GM12878 (cell line): ENCODE measurements at regions not wholly inside any gene's neighbourhood (a gene's known extent, or its start where the extent isn't known, plus 50 kb on each side); places are given as distances from the start of the nearest gene placed in this dataset.

Experiments used
- ATAC-seq: fragments of 200-7000 bp; cut with Tn5 transposase; 3 replicates; pipeline ENCODE4 v1.9.1; 2020; ENCODE audit warnings: mild to moderate bottlenecking, moderate library complexity
- BruUV-seq: library from RNA; stranded (reverse); fragments of 400-500 nt; replicated peaks from 2 replicates; lab custom pipeline; 2021; lab: Mats Ljungman, UMichigan
- CTCF ChIA-PET: fragments of 300-600 bp; sonication (Branson Sonifier 250); formaldehyde crosslinking; extraction: SDS; loops from one replicate; lab custom pipeline; 2021; ENCODE audit warnings: inconsistent platforms; lab: Yijun Ruan, JAX
- POLR2A ChIA-PET: fragments of 350-600 bp; formaldehyde crosslinking; extraction: SDS; loops from one replicate; lab custom pipeline; 2021; ENCODE audit warnings: inconsistent platforms; lab: Charles Lee
- RAD21 ChIA-PET: fragments of 300-600 bp; sonication (Branson Sonifier 250); formaldehyde crosslinking; loops from one replicate; lab custom pipeline; 2023; ENCODE audit warnings: antibody characterized with exemption; ENCODE audit not compliant: unreplicated experiment; lab: Charles Lee
- SMC1A ChIA-PET: fragments of 300-600 bp; sonication (Branson Sonifier 250); formaldehyde crosslinking; loops from one replicate; lab custom pipeline; 2023; ENCODE audit not compliant: unreplicated experiment, uncharacterized antibody; lab: Charles Lee
- DNase-seq: peaks from one replicate; pipeline ENCODE4 v3.0.0-alpha.2; 2011; ENCODE audit warnings: low read depth, low spot score
- FAIRE-seq: peaks from 3 replicates; lab custom pipeline; 2011; peaks lifted over from hg19 to GRCh38; lab: Jason Lieb, UNC
- H2AFZ ChIP-seq: 2 replicates; pipeline ENCODE4 v1.6.0; 2011; ENCODE audit warnings: low read depth, low read length, control low read depth; ENCODE audit not compliant: control insufficient read depth
- H3K27ac ChIP-seq: 2 replicates; pipeline ENCODE4 v1.5.1; 2011; ENCODE audit warnings: control low read depth; ENCODE audit not compliant: control insufficient read depth, insufficient read depth
- H3K27me3 ChIP-seq, 2 experiments: replicated peaks in 1 of 2; 2 replicates each; pipeline versions ENCODE4 v1.6.0 to v1.6.1; 2011; ENCODE audit warnings: low read length in 1 of 2; ENCODE audit not compliant: control insufficient read depth in 2 of 2, insufficient read depth in 2 of 2
- H3K36me3 ChIP-seq, 2 experiments: 2 replicates each; pipeline ENCODE4 v1.5.1; 2011; ENCODE audit warnings: low read length in 1 of 2; ENCODE audit not compliant: control insufficient read depth in 2 of 2, insufficient read depth in 2 of 2
- H3K4me1 ChIP-seq: 2 replicates; pipeline ENCODE4 v1.6.1; 2011; ENCODE audit warnings: mild to moderate bottlenecking, low read length, moderate library complexity, mixed read lengths; ENCODE audit not compliant: control insufficient read depth, insufficient read depth
- H3K4me2 ChIP-seq: 2 replicates; pipeline ENCODE4 v1.6.0; 2011; ENCODE audit warnings: control low read depth; ENCODE audit not compliant: control insufficient read depth, insufficient read depth
- H3K4me3 ChIP-seq: fragments of 200-600 bp; sonication (generic); 2 replicates; pipeline ENCODE4 v1.5.1; 2016
- H3K79me2 ChIP-seq: 2 replicates; pipeline ENCODE4 v1.6.0; 2011; ENCODE audit warnings: low read length; ENCODE audit not compliant: control insufficient read depth, insufficient read depth
- H3K9ac ChIP-seq: 2 replicates; pipeline ENCODE4 v1.8.0; 2011; ENCODE audit warnings: low read length, control low read depth, mixed read lengths; ENCODE audit not compliant: control insufficient read depth, insufficient read depth
- H3K9me3 ChIP-seq: replicated peaks from 3 replicates; pipeline ENCODE4 v1.5.1; 2011; ENCODE audit warnings: mild to moderate bottlenecking, low read length; ENCODE audit not compliant: control insufficient read depth, insufficient read depth
- H4K20me1 ChIP-seq: 2 replicates; pipeline ENCODE4 v1.6.0; 2011; ENCODE audit not compliant: control insufficient read depth, insufficient read depth
- ATF7 ChIP-seq: fragments of 450-650 bp; IDR thresholded peaks from 2 replicates; pipeline ENCODE4 v1.6.1; 2016; ENCODE audit warnings: low read depth, mild to moderate bottlenecking
- ETV6 ChIP-seq, 2 experiments: fragments of 450-650 bp in 1 of 2; IDR thresholded peaks in 1 of 2; conservative IDR thresholded peaks in 1 of 2; 2 replicates each; pipeline ENCODE4 v1.6.1; 2014; ENCODE audit warnings: antibody characterized with exemption in 1 of 2, borderline replicate concordance in 1 of 2, low read depth in 1 of 2, mild to moderate bottlenecking in 1 of 2, moderate library complexity in 1 of 2
- KLF5 ChIP-seq: fragments of 450-650 bp; IDR thresholded peaks from 2 replicates; pipeline ENCODE4 v1.6.1; 2014; ENCODE audit warnings: mild to moderate bottlenecking; ENCODE audit not compliant: partially characterized antibody
- NFYB ChIP-seq: IDR thresholded peaks from 2 replicates; pipeline ENCODE4 v1.6.1; 2011; ENCODE audit warnings: low read depth, mild to moderate bottlenecking, low read length, improper control_type of control experiment, moderate library complexity; ENCODE audit not compliant: insufficient read depth
- PBX3 ChIP-seq: IDR thresholded peaks from 2 replicates; pipeline ENCODE4 v1.6.1; 2011; ENCODE audit warnings: mild to moderate bottlenecking, low read depth, low read length, moderate library complexity; ENCODE audit not compliant: insufficient replicate concordance
- RBBP5 ChIP-seq: fragments of 200-600 bp; sonication (generic); conservative IDR thresholded peaks from 2 replicates; pipeline ENCODE4 v1.6.1; 2016
- RCOR1 ChIP-seq: conservative IDR thresholded peaks from 2 replicates; pipeline ENCODE4 v1.6.1; 2012; ENCODE audit warnings: low read depth, low read length, improper control_type of control experiment
- ZSCAN29 ChIP-seq: fragments of 450-650 bp; IDR thresholded peaks from 2 replicates; pipeline ENCODE4 v1.6.1; 2017; ENCODE audit warnings: mild to moderate bottlenecking, moderate library complexity
- WGBS: methylation state at CpG from one replicate; pipeline ENCODE4 v1.1.6; 2016; ENCODE audit warnings: low lambda C conversion rate; ENCODE audit not compliant: insufficient replicate concordance, insufficient coverage; ENCODE audit errors: missing lambda C conversion rate; 5-methylcytosine and 5-hydroxymethylcytosine counted together
- in situ Hi-C: fragments of 300-500 bp; cut with MboI; formaldehyde crosslinking; loops from 9 replicates; pipeline ENCODE4 v1.14.3; 2018; ENCODE audit warnings: mixed read lengths
- intact Hi-C: fragments of 100-400 bp; cut with micrococcal nuclease; formaldehyde crosslinking; loops from one replicate; pipeline ENCODE4 v1.14.2; 2022; ENCODE audit not compliant: unreplicated experiment
- TF ChIP-seq, protein P1 (sequence below): fragments of 450-650 bp; IDR thresholded peaks from 2 replicates; pipeline ENCODE4 v1.6.1; 2016; ENCODE audit warnings: mild to moderate bottlenecking, moderate library complexity, borderline replicate concordance

GRCh38 chr10:107807836-107808235, 643.3 kb upstream of the SORCS1 start:
- no peaks in the 10 kb centered on the region for H3K79me2 ChIP-seq
- no peak for FAIRE-seq
- CTCF ChIA-PET: interaction anchor here (0.9 to 1.0 kb wide), 2 partner anchors 9 to 398 kb away, joined by 3 read pairs; no protein-coding TSS in a partner anchor
- TF ChIP-seq PBX3 (no peak), ZSCAN29 (no peak), ETV6 (conservative IDR thresholded peaks at IDR 0.05 in 1 of 2, IDR thresholded peaks at IDR 0.05 in 1 of 2; ENCODE audit: borderline replicate concordance in 1 of 2, low read depth in 1 of 2) (no peak), RCOR1 (no peak), RBBP5 (no peak), NFYB (no peak), ATF7 (no peak), KLF5 (no peak)
- TF ChIP-seq, protein P1, sequence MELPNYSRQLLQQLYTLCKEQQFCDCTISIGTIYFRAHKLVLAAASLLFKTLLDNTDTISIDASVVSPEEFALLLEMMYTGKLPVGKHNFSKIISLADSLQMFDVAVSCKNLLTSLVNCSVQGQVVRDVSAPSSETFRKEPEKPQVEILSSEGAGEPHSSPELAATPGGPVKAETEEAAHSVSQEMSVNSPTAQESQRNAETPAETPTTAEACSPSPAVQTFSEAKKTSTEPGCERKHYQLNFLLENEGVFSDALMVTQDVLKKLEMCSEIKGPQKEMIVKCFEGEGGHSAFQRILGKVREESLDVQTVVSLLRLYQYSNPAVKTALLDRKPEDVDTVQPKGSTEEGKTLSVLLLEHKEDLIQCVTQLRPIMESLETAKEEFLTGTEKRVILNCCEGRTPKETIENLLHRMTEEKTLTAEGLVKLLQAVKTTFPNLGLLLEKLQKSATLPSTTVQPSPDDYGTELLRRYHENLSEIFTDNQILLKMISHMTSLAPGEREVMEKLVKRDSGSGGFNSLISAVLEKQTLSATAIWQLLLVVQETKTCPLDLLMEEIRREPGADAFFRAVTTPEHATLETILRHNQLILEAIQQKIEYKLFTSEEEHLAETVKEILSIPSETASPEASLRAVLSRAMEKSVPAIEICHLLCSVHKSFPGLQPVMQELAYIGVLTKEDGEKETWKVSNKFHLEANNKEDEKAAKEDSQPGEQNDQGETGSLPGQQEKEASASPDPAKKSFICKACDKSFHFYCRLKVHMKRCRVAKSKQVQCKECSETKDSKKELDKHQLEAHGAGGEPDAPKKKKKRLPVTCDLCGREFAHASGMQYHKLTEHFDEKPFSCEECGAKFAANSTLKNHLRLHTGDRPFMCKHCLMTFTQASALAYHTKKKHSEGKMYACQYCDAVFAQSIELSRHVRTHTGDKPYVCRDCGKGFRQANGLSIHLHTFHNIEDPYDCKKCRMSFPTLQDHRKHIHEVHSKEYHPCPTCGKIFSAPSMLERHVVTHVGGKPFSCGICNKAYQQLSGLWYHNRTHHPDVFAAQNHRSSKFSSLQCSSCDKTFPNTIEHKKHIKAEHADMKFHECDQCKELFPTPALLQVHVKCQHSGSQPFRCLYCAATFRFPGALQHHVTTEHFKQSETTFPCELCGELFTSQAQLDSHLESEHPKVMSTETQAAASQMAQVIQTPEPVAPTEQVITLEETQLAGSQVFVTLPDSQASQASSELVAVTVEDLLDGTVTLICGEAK: no peak
- no peak overlapping the region for H3K27ac ChIP-seq
- POLR2A ChIA-PET: no interaction called here
- SMC1A ChIA-PET: interaction anchor here (0.5 to 1.3 kb wide), 3 partner anchors 9 to 595 kb away, joined by 4 to 5 read pairs (median 4); no protein-coding TSS in a partner anchor
- H3K9ac ChIP-seq: no peak overlapping the region
- BruUV-seq: no TSS peak
- ATAC-seq: no peak
- 59% methylated on average over 5 of the region's 5 CpGs for WGBS
- H3K4me3 ChIP-seq: no peak overlapping the region
- no peaks in the 10 kb centered on the region for H3K27me3 ChIP-seq
- no peak overlapping the region for H3K4me2 ChIP-seq
- DNase-seq: no peak
- H3K36me3 ChIP-seq: no peaks in the 10 kb centered on the region
- no peak overlapping the region for H2AFZ ChIP-seq
- no peaks in the 10 kb centered on the region for H3K9me3 ChIP-seq
- in situ Hi-C loops (no loop called here), intact Hi-C loops (no loop called here)
- RAD21 ChIA-PET: interaction anchor here (1.1 kb wide), 1 partner anchor 398 kb away, joined by 3 read pairs; no protein-coding TSS in a partner anchor
- no peaks in the 10 kb centered on the region for H3K4me1 ChIP-seq
- H4K20me1 ChIP-seq: no peaks in the 10 kb centered on the region
